Jurkat, Clone E6-1 (cell line): ENCODE measurements at regions not wholly inside any gene's neighbourhood (a gene's known extent, or its start where the extent isn't known, plus 50 kb on each side); places are given as distances from the start of the nearest gene placed in this dataset.
"Not testable (repeated sequence)": the region's sequence is repeated elsewhere in the genome, so short reads cannot be mapped to it uniquely, and the experiment has no call there.

Experiments
- DNase-seq: peaks from one replicate; pipeline ENCODE4 v3.0.0-alpha.2; 2011; ENCODE audit warnings: low read depth, low spot score
- H3K4me3 ChIP-seq: 2 replicates; pipeline ENCODE4 v1.5.1; 2011; ENCODE audit warnings: mild to moderate bottlenecking, low read length, control low read depth, moderate library complexity

- H3K4me3 ChIP-seq, result no peak overlapping the region
- no peak for DNase-seq
These were observed 173.9 kb downstream of the PDGFRA start for GRCh38 chr4:54402880-54403480.

GRCh38 chr4:54403700-54404453 is 174.8 kb downstream of the PDGFRA start:
- DNase-seq, result no peak
- no peak overlapping the region for H3K4me3 ChIP-seq

GRCh38 chr4:54409270-54409817 is 180.3 kb downstream of the PDGFRA start:
- DNase-seq, H3K4me3 ChIP-seq: not testable (repeated sequence)

DNA sequence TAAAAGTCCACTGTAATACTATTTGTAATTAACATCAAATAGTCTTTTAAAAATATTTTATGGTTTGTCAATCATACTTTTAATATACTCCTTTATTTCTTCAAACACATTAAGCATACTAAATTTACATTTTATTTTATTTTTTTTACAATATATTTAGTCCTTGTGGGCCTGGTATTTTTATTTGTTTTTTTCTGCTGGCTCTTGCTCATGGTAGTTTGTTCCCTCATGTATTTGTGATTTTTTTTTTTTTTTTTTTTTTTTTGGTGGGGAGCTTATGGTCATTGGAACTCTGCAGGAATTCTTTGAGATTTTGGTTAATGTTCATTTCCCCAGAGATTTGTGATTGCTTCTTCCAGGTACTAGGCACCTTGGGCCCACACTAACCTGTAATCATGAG is 185.5 kb downstream of the PDGFRA start:
- no peak for DNase-seq
- no peak overlapping the region for H3K4me3 ChIP-seq

DNA sequence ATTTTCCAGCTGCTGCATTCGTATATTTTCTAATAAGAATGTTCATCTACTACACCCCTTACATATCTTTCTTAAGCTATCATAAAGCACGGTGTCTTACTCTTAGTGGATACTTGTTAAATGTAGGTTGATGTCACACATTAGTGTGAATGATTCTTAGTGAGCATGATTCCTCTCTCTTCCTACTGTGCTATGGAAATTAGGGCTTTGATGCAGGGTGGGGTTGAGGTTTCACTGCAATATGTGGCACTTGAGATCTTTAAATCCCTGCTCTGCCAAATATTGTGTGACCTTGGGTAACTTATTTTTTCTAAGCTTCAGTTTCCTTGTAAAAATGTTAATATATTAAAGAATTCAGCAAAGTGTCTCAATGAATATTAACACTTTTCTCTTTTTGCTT is 188.4 kb downstream of the PDGFRA start:
- no peak for DNase-seq
- no peak overlapping the region for H3K4me3 ChIP-seq

DNA sequence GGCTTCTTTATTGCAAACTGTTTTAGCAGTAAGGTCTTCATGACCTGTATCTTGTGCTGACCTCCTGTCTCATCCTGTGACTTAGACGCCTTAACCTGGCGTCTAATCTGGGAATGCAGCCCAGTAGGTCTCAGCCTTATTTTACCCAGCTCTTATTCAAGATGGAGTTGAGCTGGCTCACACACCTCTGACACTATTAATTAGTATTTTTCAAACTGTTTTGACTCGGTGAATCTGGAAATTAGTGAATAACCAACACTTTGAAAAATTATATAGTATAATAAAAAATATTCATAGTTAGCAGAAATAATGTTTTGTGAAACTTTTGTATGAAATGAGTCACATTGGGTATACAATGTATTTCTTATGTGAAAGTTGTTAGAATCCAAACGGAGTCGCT is 189.4 kb downstream of the PDGFRA start:
- no peak for DNase-seq
- no peak overlapping the region for H3K4me3 ChIP-seq

DNA sequence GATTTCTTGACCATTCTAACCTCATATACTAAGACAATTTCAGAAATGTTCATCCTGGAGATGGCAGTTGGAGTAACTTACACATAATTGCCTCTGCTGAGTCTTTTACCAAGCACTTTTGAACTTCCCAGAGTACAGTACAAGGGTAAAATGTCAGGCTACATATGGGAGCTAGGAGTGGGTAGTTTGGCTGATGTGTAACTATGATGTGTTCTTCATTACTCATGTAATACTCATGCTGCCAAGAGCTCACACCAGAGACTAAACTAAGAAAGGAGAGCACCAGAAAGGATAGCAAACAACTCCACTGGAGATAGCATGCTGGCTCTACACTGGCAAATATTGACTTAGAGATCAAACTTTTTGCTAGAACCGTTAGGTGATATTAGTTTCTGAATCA is 194.0 kb downstream of the PDGFRA start:
- no peak overlapping the region for H3K4me3 ChIP-seq
- no peak for DNase-seq

GRCh38 chr4:54427826-54428225 is 198.7 kb downstream of the PDGFRA start:
- no peak for DNase-seq
- no peak overlapping the region for H3K4me3 ChIP-seq

DNA sequence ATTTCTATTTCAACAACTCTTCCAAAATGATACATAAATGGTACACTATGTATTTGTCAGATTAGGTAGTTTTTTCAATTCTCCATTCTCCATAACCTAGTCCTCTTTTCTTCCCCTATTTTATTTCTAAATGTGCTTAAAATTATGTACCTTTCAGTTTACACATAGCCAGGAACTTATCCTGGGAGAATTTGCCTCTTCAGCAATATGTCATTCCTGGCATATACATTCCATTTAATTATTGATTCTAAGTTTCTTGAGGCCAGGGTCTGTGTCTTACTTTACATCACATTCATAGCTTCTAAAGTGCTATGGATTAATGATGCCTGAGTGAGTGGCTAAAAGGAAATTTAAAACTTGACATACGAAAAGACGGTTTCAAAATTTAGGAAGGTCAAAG is 199.8 kb downstream of the PDGFRA start:
- no peak for DNase-seq
- H3K4me3 ChIP-seq, result no peak overlapping the region

- DNase-seq, result no peak
These were observed 204.6 kb downstream of the PDGFRA start for GRCh38 chr4:54433686-54434085.

GRCh38 chr4:54439831-54440243 is 210.7 kb downstream of the PDGFRA start:
- peak; percentile 15 for DNase-seq
- no peak overlapping the region for H3K4me3 ChIP-seq

More at GRCh38 chr4:54433686-54434085, 204.6 kb downstream of the PDGFRA start:
- no peak overlapping the region for H3K4me3 ChIP-seq

DNA sequence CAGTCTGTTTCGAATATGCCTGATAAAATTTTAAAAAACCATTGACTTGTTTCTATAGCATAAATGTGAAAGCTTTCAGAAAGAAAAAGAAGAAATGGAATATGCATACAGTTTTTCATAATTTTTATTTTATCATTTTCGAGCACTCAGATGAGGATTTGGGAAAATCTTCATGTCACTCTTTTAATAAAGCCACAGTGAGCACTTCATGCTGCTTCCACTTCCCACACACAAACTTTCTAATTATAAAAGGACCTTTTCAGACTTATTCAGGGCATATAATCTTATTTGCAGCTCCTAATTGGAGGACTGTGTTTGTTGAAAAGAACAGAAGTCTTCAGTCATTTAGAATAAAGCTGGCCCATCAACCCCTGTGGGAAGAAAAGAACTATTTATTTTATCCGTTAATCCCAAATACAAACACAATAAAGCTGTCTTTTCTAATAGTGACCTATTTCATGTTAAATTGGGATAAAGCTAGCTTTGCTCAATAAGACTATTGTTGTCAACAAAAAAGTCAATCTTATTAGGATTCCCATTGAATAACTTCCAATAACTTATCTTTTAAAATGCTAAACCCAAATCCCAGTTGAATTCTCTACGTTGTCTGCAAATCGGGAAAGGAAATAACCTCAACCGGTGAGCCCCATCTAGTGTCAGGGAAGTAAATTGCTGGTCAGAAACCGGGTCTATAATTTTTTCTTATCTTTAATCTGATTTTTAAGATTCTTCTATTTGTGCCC is 211.5 kb downstream of the PDGFRA start:
- H3K4me3 ChIP-seq, result no peak overlapping the region

GRCh38 chr4:54445866-54446265 is 211.9 kb upstream of the KIT start:
- H3K4me3 ChIP-seq, result no peak overlapping the region
- no peak for DNase-seq

More for the DNA sequence above, 211.5 kb downstream of the PDGFRA start:
- DNase-seq, result peak; percentile 17

DNA sequence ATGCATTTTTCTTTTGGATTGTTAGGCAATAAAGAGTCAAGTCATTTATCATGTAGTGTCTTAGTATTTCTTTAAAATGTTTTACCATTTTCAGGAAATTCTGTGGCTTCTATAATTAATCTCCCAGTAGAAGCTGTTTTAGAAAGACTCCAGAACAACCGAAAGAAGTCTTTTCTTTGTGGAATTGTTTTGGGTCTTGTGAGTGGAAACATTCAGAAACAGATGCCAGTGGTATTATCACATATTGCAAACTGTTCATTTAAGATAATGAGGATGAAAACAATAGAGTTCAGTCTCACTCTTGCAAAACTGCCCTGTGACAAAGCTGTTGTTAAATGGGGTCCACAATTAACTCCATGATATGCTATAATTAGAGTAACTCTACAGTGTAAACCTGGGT is 211.2 kb upstream of the KIT start:
- DNase-seq, result no peak
- H3K4me3 ChIP-seq, result no peak overlapping the region

- DNase-seq, result no peak
- H3K4me3 ChIP-seq, result no peak overlapping the region
These were observed 210.5 kb upstream of the KIT start for GRCh38 chr4:54447304-54447703.

DNA sequence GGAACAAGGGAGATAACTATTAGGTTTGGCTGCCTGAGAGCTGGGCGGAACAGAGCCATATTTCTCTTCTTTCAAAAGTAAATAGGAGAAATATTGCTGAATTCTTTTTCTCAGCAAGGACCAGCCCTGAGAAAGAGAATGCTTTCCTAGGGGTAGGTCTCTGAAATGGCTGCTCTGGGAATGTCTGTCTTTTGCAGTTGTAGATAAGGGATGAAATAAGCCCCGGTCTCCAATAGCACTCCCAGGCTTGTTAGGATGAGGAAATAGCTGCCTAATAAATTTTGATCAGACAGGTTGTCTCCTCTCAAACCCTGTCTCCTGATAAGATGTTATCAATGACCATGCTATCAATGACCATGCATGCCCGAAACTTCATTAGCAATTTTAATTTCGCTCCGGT is 207.8 kb upstream of the KIT start:
- no peak for DNase-seq
- no peak overlapping the region for H3K4me3 ChIP-seq

DNA sequence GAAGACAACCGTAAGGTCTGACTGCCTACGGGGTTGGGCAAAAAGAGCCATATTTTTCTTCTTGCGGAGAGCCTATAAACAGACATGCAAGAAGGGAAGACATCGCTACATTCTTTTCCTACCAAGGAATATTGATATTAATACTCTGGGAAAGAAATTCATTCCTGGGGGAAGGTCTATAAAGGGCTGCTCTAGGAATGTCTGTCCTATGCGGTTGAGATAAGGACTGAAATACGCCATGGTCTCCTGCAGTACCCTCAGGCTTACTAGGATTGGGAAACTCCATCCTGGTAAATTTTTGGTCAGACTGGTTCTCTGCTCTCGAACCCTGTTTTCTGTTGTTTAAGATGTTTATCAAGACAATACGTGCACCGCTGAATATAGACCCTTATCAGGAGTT is 190.8 kb upstream of the KIT start:
- not testable (repeated sequence) for DNase-seq, H3K4me3 ChIP-seq

DNA sequence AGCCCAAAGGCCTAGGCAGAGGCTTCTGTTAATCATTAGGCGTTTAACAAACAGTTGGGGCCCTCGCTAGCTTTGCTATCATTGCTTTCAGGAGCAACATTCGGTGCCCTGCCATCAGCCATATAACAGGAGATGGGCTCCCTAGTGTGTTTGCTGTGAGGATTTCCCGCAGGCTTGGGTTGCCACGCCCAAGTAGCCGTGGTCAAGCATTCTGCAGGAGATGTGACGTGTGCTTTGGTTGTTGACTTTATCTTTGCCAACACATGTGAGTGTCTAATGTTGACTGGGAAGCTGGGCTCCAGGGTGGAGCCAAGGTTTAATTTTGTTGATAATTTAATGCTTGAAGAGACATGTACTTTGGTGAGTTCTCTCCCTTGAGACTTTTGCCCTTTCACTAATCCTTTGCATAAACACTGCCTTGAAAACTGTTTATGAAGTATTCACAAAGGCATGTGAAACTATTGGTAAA is 184.6 kb upstream of the KIT start:
- H3K4me3 ChIP-seq, result no peak overlapping the region
- DNase-seq, result no peak

- H3K4me3 ChIP-seq, result no peak overlapping the region
- no peak for DNase-seq
These were observed 184.0 kb upstream of the KIT start for GRCh38 chr4:54473798-54474197.

GRCh38 chr4:54475546-54475945 is 182.2 kb upstream of the KIT start:
- no peak for DNase-seq

More at GRCh38 chr4:54475546-54475945, 182.2 kb upstream of the KIT start:
- H3K4me3 ChIP-seq, result no peak overlapping the region
